Neural progenitor cell (in vitro differentiated cells): ENCODE measurements at regions not wholly inside any gene's neighbourhood (a gene's known extent, or its start where the extent isn't known, plus 50 kb on each side); places are given as distances from the start of the nearest gene placed in this dataset.

ENCODE experiments used
- DNase-seq: peaks from one replicate; pipeline ENCODE4 v3.0.0-alpha.2; 2016; ENCODE audit warnings: low spot score
- H2AFZ ChIP-seq: fragments of 200-600 bp; sonication (generic); replicated peaks from 2 replicates; pipeline ENCODE4 v1.6.1; 2016; ENCODE audit warnings: antibody characterized with exemption
- H3F3A ChIP-seq: fragments of 200-600 bp; sonication (generic); 2 replicates; pipeline ENCODE4 v1.6.1; 2016; ENCODE audit warnings: antibody characterized with exemption, low read depth
- H3K27ac ChIP-seq: fragments of 200-600 bp; sonication (generic); 2 replicates; pipeline ENCODE4 v1.5.1; 2016; ENCODE audit warnings: mild to moderate bottlenecking
- H3K27me3 ChIP-seq: fragments of 200-600 bp; sonication (generic); 2 replicates; pipeline ENCODE4 v1.6.1; 2016; ENCODE audit warnings: mild to moderate bottlenecking, moderate library complexity
- H3K36me3 ChIP-seq: fragments of 200-600 bp; sonication (generic); 2 replicates; pipeline ENCODE4 v1.5.1; 2016
- H3K4me1 ChIP-seq: fragments of 200-600 bp; sonication (generic); 2 replicates; pipeline ENCODE4 v1.6.1; 2016; ENCODE audit warnings: mixed run types
- H3K4me2 ChIP-seq: fragments of 200-600 bp; sonication (generic); 2 replicates; pipeline ENCODE4 v1.6.1; 2016
- H3K4me3 ChIP-seq: fragments of 200-600 bp; sonication (generic); 2 replicates; pipeline ENCODE4 v1.5.1; 2016
- H3K79me2 ChIP-seq: fragments of 200-600 bp; sonication (generic); 2 replicates; pipeline ENCODE4 v1.6.1; 2016; ENCODE audit warnings: low read depth
- H3K9ac ChIP-seq: fragments of 200-600 bp; sonication (generic); 2 replicates; pipeline ENCODE4 v1.6.1; 2016
- H3K9me3 ChIP-seq: fragments of 200-600 bp; sonication (generic); 2 replicates; pipeline ENCODE4 v1.5.1; 2016; ENCODE audit warnings: low read depth
- H4K20me1 ChIP-seq: fragments of 200-600 bp; sonication (generic); 2 replicates; pipeline ENCODE4 v1.6.1; 2016; ENCODE audit warnings: low read depth
- H3K27ac Mint-ChIP-seq: 3 replicates; pipeline ENCODE4 v1.8.0; 2021; ENCODE audit warnings: mixed read lengths
- H3K27me3 Mint-ChIP-seq: 2 replicates; pipeline ENCODE4 v1.8.0; 2022; ENCODE audit warnings: low read depth, mild to moderate bottlenecking, inconsistent platforms, moderate library complexity, mixed read lengths; ENCODE audit not compliant: insufficient read depth
- H3K36me3 Mint-ChIP-seq: 3 replicates; pipeline ENCODE4 v1.8.0; 2021; ENCODE audit warnings: mixed read lengths
- H3K4me1 Mint-ChIP-seq: 3 replicates; pipeline ENCODE4 v1.8.0; 2021; ENCODE audit warnings: mixed read lengths
- H3K4me3 Mint-ChIP-seq: 3 replicates; pipeline ENCODE4 v1.8.0; 2021; ENCODE audit warnings: mild to moderate bottlenecking, moderate library complexity, mixed read lengths
- H3K9me3 Mint-ChIP-seq: 3 replicates; pipeline ENCODE4 v1.8.0; 2020; ENCODE audit warnings: mixed read lengths
- EZH2 ChIP-seq: fragments of 200-600 bp; sonication (generic); IDR thresholded peaks from 2 replicates; pipeline ENCODE4 v1.6.1; 2017; ENCODE audit warnings: antibody characterized with exemption, mild to moderate bottlenecking, moderate library complexity
- EZH2phosphoT487 ChIP-seq: fragments of 200-600 bp; sonication (generic); IDR thresholded peaks from 2 replicates; pipeline ENCODE4 v1.6.1; 2017; ENCODE audit warnings: antibody characterized with exemption
- TF ChIP-seq, protein P1 (sequence below): fragments of 200-600 bp; sonication (generic); IDR thresholded peaks from 2 replicates; pipeline ENCODE4 v1.5.1; 2017; ENCODE audit warnings: antibody characterized with exemption, mild to moderate bottlenecking

- Histone ChIP-seq H3K4me1 (peaks cover 32% of the 10 kb centered on the region), H3K9ac (no peak overlapping the region), H3K36me3 (no peaks in the 10 kb centered on the region), H3K27ac (no peak overlapping the region), H3F3A (peaks cover 18% of the 10 kb centered on the region), H3K9me3 (no peaks in the 10 kb centered on the region), H3K79me2 (peaks cover 14% of the 10 kb centered on the region), H3K4me3 (no peak overlapping the region), H4K20me1 (peaks cover 56% of the 10 kb centered on the region), H2AFZ (no peak overlapping the region), H3K27me3 (no peaks in the 10 kb centered on the region), H3K4me2 (no peak overlapping the region)
- H3K4me1 Mint-ChIP-seq, result peaks cover 35% of the 10 kb centered on the region
- peaks cover 6% of the 10 kb centered on the region for H3K36me3 Mint-ChIP-seq
- peaks cover 4% of the 10 kb centered on the region for H3K27me3 Mint-ChIP-seq
- DNase-seq, result no peak
- H3K9me3 Mint-ChIP-seq, result no peaks in the 10 kb centered on the region
- H3K4me3 Mint-ChIP-seq, result no peak overlapping the region
- TF ChIP-seq EZH2phosphoT487, result no peak
- no peak for TF ChIP-seq EZH2
- TF ChIP-seq, protein P1, sequence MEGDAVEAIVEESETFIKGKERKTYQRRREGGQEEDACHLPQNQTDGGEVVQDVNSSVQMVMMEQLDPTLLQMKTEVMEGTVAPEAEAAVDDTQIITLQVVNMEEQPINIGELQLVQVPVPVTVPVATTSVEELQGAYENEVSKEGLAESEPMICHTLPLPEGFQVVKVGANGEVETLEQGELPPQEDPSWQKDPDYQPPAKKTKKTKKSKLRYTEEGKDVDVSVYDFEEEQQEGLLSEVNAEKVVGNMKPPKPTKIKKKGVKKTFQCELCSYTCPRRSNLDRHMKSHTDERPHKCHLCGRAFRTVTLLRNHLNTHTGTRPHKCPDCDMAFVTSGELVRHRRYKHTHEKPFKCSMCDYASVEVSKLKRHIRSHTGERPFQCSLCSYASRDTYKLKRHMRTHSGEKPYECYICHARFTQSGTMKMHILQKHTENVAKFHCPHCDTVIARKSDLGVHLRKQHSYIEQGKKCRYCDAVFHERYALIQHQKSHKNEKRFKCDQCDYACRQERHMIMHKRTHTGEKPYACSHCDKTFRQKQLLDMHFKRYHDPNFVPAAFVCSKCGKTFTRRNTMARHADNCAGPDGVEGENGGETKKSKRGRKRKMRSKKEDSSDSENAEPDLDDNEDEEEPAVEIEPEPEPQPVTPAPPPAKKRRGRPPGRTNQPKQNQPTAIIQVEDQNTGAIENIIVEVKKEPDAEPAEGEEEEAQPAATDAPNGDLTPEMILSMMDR, result no peak
- no peak overlapping the region for H3K27ac Mint-ChIP-seq
These were observed 104.9 kb upstream of the MGAT5 start for GRCh38 chr2:134148843-134149472.

DNA sequence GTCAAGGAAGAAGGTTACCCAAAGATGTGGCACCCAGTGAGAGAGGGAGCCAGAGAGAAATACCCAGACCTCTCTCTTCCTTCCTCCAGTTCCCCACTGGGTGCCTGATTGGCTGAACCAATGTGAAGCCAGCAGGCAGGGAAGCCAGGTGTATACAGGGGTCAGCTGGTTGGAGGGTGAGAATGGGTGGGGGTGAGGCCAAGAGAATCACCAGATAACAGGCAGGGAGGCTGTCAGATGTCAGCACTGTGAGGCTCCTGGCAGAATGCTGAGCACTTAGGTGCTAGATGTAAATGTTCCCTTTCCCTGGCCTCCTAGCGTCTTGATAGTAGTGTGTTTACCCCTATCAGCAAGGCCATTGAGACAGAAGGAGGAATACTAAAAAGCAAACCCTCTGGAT is 104.0 kb upstream of the MGAT5 start:
- Mint-ChIP-seq H3K4me3 (no peak overlapping the region), H3K36me3 (peaks cover 5% of the 10 kb centered on the region), H3K27me3 (peaks cover 4% of the 10 kb centered on the region), H3K27ac (no peak overlapping the region), H3K4me1 (peaks cover 37% of the 10 kb centered on the region), H3K9me3 (peaks cover 2% of the 10 kb centered on the region)
- Histone ChIP-seq H3K36me3 (no peaks in the 10 kb centered on the region), H3K27me3 (no peaks in the 10 kb centered on the region), H3F3A (peaks cover 15% of the 10 kb centered on the region), H2AFZ (no peak overlapping the region), H3K4me2 (no peak overlapping the region), H3K4me3 (no peak overlapping the region), H3K27ac (no peak overlapping the region), H3K9me3 (no peaks in the 10 kb centered on the region), H3K79me2 (peaks cover 12% of the 10 kb centered on the region), H3K9ac (no peak overlapping the region), H3K4me1 (peaks cover 34% of the 10 kb centered on the region), H4K20me1 (peaks cover 49% of the 10 kb centered on the region)
- TF ChIP-seq EZH2 (no peak), EZH2phosphoT487 (no peak)
- TF ChIP-seq, protein P1, result no peak
- DNase-seq, result no peak

DNA sequence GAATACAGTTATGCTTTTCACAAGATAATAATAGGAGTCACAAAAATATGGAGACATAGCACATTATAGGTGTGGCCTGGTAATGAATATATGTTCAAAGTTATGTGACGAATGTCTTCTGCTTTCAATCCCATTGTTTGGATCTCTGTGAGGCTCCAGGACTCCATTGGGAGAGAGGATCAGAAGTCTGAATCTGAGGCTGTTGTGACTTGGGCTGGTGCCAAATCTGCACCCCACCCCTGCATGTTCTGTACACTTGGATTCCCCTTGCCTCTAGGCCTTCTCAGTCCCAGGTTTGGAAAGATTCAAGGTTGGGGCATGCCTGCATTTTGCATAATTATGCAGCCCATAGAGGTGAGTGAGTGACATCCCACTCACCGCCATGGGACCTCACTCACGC is 103.1 kb upstream of the MGAT5 start:
- Mint-ChIP-seq H3K4me3 (no peak overlapping the region), H3K27ac (no peak overlapping the region), H3K36me3 (peaks cover 7% of the 10 kb centered on the region), H3K4me1 (peaks cover 36% of the 10 kb centered on the region), H3K9me3 (peaks cover 2% of the 10 kb centered on the region), H3K27me3 (peaks cover 2% of the 10 kb centered on the region)
- Histone ChIP-seq H3K79me2 (peaks cover 10% of the 10 kb centered on the region), H4K20me1 (peaks cover 47% of the 10 kb centered on the region), H2AFZ (no peak overlapping the region), H3K4me3 (no peak overlapping the region), H3K27me3 (no peaks in the 10 kb centered on the region), H3K9me3 (no peaks in the 10 kb centered on the region), H3K4me1 (peaks cover 37% of the 10 kb centered on the region), H3K9ac (no peak overlapping the region), H3K36me3 (no peaks in the 10 kb centered on the region), H3K4me2 (no peak overlapping the region), H3F3A (peaks cover 15% of the 10 kb centered on the region), H3K27ac (no peak overlapping the region)
- TF ChIP-seq EZH2 (no peak), EZH2phosphoT487 (no peak)
- TF ChIP-seq, protein P1, result no peak
- no peak for DNase-seq
